Activated CD8-positive, alpha-beta T cell treated with anti-CD3 and anti-CD28 coated beads for 36 hours (primary cell): ENCODE measurements at regions not wholly inside any gene's neighbourhood (a gene's known extent, or its start where the extent isn't known, plus 50 kb on each side); places are given as distances from the start of the nearest gene placed in this dataset. TPM values are rescaled to one million over a fixed set of nuclear protein-coding genes. Genes with fewer than 3 reads are reported as not detected.

Source experiments
- ATAC-seq: fragments of 200-7000 bp; cut with Tn5 transposase; one replicate; pipeline ENCODE4 v1.10.0; 2021; ENCODE audit warnings: mild to moderate bottlenecking, moderate library complexity
- CTCF ChIA-PET: fragments of 350-600 bp; sonication (Branson Sonifier 250); formaldehyde crosslinking; loops from one replicate; lab custom pipeline; 2021; ENCODE audit warnings: antibody characterized with exemption; lab: Charles Lee
- POLR2A ChIA-PET: fragments of 350-600 bp; sonication (Branson Sonifier 250); formaldehyde crosslinking; loops from one replicate; lab custom pipeline; 2021; ENCODE audit warnings: antibody characterized with exemption; lab: Charles Lee
- DNase-seq: peaks from one replicate; pipeline ENCODE4 v3.0.0-alpha.2; 2020
- H3K27ac Mint-ChIP-seq: one replicate; pipeline ENCODE4 v1.8.0; 2021; ENCODE audit warnings: mild to moderate bottlenecking, mixed read lengths
- H3K27me3 Mint-ChIP-seq: one replicate; pipeline ENCODE4 v1.8.0; 2021; ENCODE audit warnings: mixed read lengths
- H3K36me3 Mint-ChIP-seq: one replicate; pipeline ENCODE4 v1.8.0; 2021; ENCODE audit warnings: low read depth, mixed read lengths
- H3K4me1 Mint-ChIP-seq: one replicate; pipeline ENCODE4 v1.8.0; 2021; ENCODE audit warnings: low read depth, mixed read lengths
- H3K4me3 Mint-ChIP-seq: one replicate; pipeline ENCODE4 v1.8.0; 2021; ENCODE audit warnings: mild to moderate bottlenecking, moderate library complexity, mixed read lengths
- H3K9me3 Mint-ChIP-seq: one replicate; pipeline ENCODE4 v1.8.0; 2021; ENCODE audit warnings: mixed read lengths
- intact Hi-C: fragments of 100-400 bp; cut with micrococcal nuclease; formaldehyde crosslinking; loops from one replicate; pipeline ENCODE4 v1.10.0; 2022
- microRNA-seq: library from miRNA; unstranded; fragments of <30 nt; microRNA quantifications from one replicate; pipeline ENCODE4 v1.2.0, GENCODE V29; 2022; ENCODE audit warnings: borderline microRNAs expressed, borderline replicate concordance
- TF ChIP-seq, protein P1 (sequence below): fragments of 200-600 bp; IDR thresholded peaks from one replicate; pipeline ENCODE4 v1.8.0; 2022; ENCODE audit warnings: antibody characterized with exemption, mild to moderate bottlenecking

DNA sequence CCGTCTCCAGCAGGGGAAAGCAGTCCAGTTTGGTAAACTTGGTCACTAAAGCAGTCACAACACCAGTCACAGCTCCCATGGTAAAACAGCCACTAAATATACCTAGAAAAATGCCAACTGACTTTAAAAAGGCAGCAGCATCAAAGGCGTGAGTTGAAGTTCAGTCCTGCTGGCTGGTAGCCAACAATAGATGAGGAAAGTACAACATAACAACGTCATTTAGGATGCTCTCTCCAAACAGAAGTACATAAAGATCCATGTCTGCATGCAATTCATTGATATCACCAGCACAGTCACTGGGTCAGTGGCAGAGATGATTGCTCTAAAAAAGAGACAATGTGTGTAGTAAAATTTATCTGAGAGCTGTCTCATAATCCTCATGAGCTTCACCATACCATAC, 59.3 kb upstream of the TMPO start:
- no peak overlapping the region for H3K4me3 Mint-ChIP-seq

DNA sequence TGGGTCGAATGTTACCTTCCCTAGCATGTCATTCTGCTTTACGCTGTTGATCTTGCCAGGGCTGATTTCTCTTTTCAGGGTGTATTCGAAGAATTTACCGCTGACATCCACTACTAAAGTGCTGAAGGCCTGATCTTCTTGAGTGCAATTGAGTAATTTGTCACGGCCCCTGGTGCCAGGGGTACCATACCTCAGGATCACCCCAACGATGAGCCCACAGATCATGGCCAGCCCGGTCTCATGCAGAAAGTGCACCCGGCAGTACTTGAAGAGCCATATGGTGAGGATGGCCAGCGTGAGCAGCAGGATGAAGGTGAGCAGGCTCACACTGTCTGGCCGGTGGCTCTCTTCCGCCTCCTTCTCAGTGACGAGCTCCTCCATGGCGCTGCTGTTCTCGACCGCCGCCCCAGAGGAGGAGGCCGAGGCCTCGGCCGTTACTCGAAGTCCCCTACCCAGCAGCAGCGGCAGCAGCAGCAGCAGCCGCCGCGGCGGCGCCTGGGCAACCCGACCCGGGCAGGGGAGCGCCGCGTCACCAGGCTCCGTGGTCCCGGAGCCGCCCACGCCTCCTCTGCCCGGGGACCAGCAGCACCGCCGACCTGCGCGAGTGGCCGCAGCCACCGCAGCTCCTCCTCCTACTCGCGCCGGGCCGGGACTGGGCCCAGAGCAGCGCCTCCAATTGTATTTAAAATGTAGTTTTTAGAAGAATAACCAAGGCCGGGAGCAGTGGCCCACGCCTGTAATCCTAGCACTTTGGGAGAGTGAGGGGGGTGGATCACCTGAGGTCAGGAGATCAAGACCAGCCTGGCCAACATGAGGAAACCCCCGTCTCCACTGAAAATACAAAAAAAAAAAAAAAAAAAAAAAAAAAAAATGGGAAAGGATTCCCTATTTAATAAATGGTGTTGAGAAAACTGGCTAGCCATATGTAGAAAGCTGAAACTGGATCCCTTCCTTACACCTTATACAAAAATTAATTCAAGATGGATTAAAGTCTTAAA, 58.5 kb upstream of the TMPO start:
- TF ChIP-seq, protein P1, sequence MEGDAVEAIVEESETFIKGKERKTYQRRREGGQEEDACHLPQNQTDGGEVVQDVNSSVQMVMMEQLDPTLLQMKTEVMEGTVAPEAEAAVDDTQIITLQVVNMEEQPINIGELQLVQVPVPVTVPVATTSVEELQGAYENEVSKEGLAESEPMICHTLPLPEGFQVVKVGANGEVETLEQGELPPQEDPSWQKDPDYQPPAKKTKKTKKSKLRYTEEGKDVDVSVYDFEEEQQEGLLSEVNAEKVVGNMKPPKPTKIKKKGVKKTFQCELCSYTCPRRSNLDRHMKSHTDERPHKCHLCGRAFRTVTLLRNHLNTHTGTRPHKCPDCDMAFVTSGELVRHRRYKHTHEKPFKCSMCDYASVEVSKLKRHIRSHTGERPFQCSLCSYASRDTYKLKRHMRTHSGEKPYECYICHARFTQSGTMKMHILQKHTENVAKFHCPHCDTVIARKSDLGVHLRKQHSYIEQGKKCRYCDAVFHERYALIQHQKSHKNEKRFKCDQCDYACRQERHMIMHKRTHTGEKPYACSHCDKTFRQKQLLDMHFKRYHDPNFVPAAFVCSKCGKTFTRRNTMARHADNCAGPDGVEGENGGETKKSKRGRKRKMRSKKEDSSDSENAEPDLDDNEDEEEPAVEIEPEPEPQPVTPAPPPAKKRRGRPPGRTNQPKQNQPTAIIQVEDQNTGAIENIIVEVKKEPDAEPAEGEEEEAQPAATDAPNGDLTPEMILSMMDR = no peak
- H3K27me3 Mint-ChIP-seq = peaks cover 28% of the 10 kb centered on the region
- DNase-seq = peak; percentile 54
- ChIA-PET POLR2A (no interaction called here), CTCF (interaction anchor here (1.0 to 1.8 kb wide), 2 partner anchors 34 to 44 kb away, joined by 3 to 7 read pairs; no protein-coding TSS in a partner anchor)
- H3K9me3 Mint-ChIP-seq = no peaks in the 10 kb centered on the region
- H3K36me3 Mint-ChIP-seq = no peaks in the 10 kb centered on the region
- no peak overlapping the region for H3K27ac Mint-ChIP-seq
- no peak overlapping the region for H3K4me3 Mint-ChIP-seq
- intact Hi-C loops = no loop called here
- ATAC-seq = peak; percentile 81
- peaks cover 10% of the 10 kb centered on the region for H3K4me1 Mint-ChIP-seq

More for the DNA sequence above, 59.3 kb upstream of the TMPO start:
- TF ChIP-seq, protein P1 = no peak
- H3K36me3 Mint-ChIP-seq = no peaks in the 10 kb centered on the region
- POLR2A ChIA-PET = no interaction called here
- ATAC-seq = no peak
- DNase-seq = no peak
- H3K9me3 Mint-ChIP-seq = no peaks in the 10 kb centered on the region
- no peak overlapping the region for H3K27ac Mint-ChIP-seq
- peaks cover 10% of the 10 kb centered on the region for H3K4me1 Mint-ChIP-seq
- intact Hi-C loops = no loop called here
- CTCF ChIA-PET = interaction anchor here (1.0 to 1.8 kb wide), 2 partner anchors 35 to 45 kb away, joined by 3 to 7 read pairs; no protein-coding TSS in a partner anchor
- H3K27me3 Mint-ChIP-seq = peaks cover 30% of the 10 kb centered on the region

DNA sequence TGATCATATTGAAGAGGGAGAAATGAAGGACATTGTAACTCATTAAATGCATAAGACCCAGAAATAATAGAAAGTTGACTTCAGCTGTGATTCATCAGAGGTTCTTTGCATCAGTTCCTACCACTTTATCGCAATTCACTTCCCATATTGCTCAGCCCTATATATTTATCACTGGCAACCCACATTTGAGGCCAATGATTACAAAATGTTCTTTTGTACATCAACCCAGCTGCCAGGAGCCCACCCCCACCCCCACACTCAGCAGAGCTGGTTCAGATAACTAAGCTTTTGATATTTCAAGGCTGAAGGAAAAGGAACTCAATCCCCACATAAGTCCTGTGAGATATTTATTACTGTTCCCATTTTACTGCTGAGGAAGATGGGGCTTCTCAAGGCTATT, 51.2 kb upstream of the TMPO start:
- Mint-ChIP-seq H3K27ac (no peak overlapping the region), H3K9me3 (no peaks in the 10 kb centered on the region), H3K4me1 (peaks cover 6% of the 10 kb centered on the region), H3K27me3 (peaks cover 7% of the 10 kb centered on the region), H3K4me3 (no peak overlapping the region), H3K36me3 (no peaks in the 10 kb centered on the region)
- ATAC-seq (no peak), DNase-seq (peak; percentile 9)
- POLR2A ChIA-PET = no interaction called here
- CTCF ChIA-PET = no interaction called here
- intact Hi-C loops = no loop called here
- TF ChIP-seq, protein P1 = no peak

DNA sequence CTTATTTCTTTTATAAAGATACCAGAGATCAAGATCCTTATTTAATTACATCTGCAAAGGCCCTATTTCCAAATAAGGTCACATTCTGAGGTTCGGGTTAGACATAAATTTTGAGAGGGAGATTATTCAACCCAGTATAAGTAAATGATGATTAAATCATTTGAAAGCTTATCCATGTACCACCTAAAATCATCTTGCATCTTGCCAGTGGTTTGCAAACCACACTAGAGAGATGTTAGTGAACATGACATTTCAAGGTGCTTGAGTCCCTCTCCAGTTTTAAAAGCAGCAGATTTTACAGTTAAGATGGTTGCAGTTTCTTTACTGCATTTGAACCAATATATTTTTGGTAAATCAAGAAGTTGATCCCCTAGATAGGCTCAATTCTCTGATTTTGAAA, 49.9 kb upstream of the TMPO start:
- intact Hi-C loops = no loop called here
- Mint-ChIP-seq H3K9me3 (no peaks in the 10 kb centered on the region), H3K36me3 (no peaks in the 10 kb centered on the region), H3K27ac (no peak overlapping the region), H3K27me3 (peaks cover 7% of the 10 kb centered on the region), H3K4me3 (no peak overlapping the region), H3K4me1 (peaks cover 6% of the 10 kb centered on the region)
- POLR2A ChIA-PET = no interaction called here
- no peak for ATAC-seq
- CTCF ChIA-PET = no interaction called here
- TF ChIP-seq, protein P1 = no peak
- no peak for DNase-seq

Small RNAs in the stretch of these regions (microRNA-seq; reads per million reads assigned to microRNA genes)
- gene MIR4303 (not detected), gene MIR4495 (not detected)
